Uterus (tissue), 2 donors: ENCODE measurements at regions not wholly inside any gene's neighbourhood (a gene's known extent, or its start where the extent isn't known, plus 50 kb on each side); places are given as distances from the start of the nearest gene placed in this dataset.
A peak's percentile ranks its signal among the peaks of the same experiment; 100 is the strongest.

Experiments used
- CTCF ChIP-seq, 4 experiments: fragments of 200-600 bp in 2 of 4; fragments of 450-650 bp in 2 of 4; sonication (generic) in 2 of 4; IDR thresholded peaks; one replicate each; pipeline ENCODE4 v1.5.1; 2016 to 2019; ENCODE audit warnings: antibody characterized with exemption in 4 of 4, mild to moderate bottlenecking in 2 of 4, moderate library complexity in 1 of 4
- POLR2A ChIP-seq, 2 donors: fragments of 450-650 bp; IDR thresholded peaks; one replicate each; pipeline ENCODE4 v1.6.1; 2016; ENCODE audit warnings: antibody characterized with exemption in 2 of 2, mild to moderate bottlenecking in 1 of 2, moderate library complexity in 1 of 2

GRCh38 chr1:98051065-98051675 is 130.3 kb upstream of the DPYD start:
- no peak for TF ChIP-seq POLR2A (IDR thresholded peaks at IDR 0.05)
- TF ChIP-seq CTCF (IDR thresholded peaks at IDR 0.05), result peak; percentile 45 to 65 (median 60)
